SK-N-SH (cell line): ENCODE measurements at regions not wholly inside any gene's neighbourhood (a gene's known extent, or its start where the extent isn't known, plus 50 kb on each side); places are given as distances from the start of the nearest gene placed in this dataset.

Experiments
- CTCF ChIA-PET: fragments of 300-600, 350-600 bp; formaldehyde crosslinking; extraction: SDS; loops from one replicate; lab custom pipeline; 2021; lab: Yijun Ruan, JAX
- POLR2A ChIA-PET: fragments of 350-600 bp; sonication (Branson Sonifier 250); formaldehyde crosslinking; extraction: SDS; loops from one replicate; lab custom pipeline; 2020; ENCODE audit warnings: antibody characterized with exemption, inconsistent platforms; lab: Yijun Ruan, JAX
- DNase-seq: peaks from one replicate; pipeline ENCODE4 v3.0.0; 2012
- H2AFZ ChIP-seq: fragments of 200-600 bp; sonication (generic); 2 replicates; pipeline ENCODE4 v1.8.1; 2016; ENCODE audit warnings: antibody characterized with exemption, mild to moderate bottlenecking, low read depth
- H3F3A ChIP-seq: fragments of 200-600 bp; sonication (generic); replicated peaks from 2 replicates; pipeline ENCODE3; 2016; ENCODE audit warnings: antibody characterized with exemption, mild to moderate bottlenecking; ENCODE audit not compliant: insufficient read depth
- H3K27ac ChIP-seq, 2 experiments: fragments of 200-500 bp in 1 of 2; fragments of 200-600 bp in 1 of 2; sonication (Bioruptor generic) in 1 of 2; sonication (generic), shearing (Covaris generic) in 1 of 2; 2 replicates each; pipeline versions ENCODE4 v1.5.1 to v1.6.1; 2014 to 2016; ENCODE audit warnings: low read depth in 2 of 2, inconsistent platforms in 1 of 2, low read length in 1 of 2, mild to moderate bottlenecking in 1 of 2, mixed read lengths in 1 of 2
- H3K27me3 ChIP-seq: fragments of 200-600 bp; sonication (generic), shearing (Covaris generic); 2 replicates; pipeline ENCODE4 v1.6.1; 2016; ENCODE audit warnings: mixed run types; ENCODE audit not compliant: insufficient read depth
- H3K36me3 ChIP-seq, 2 experiments: fragments of 200-500 bp in 1 of 2; fragments of 200-600 bp in 1 of 2; sonication (Bioruptor generic) in 1 of 2; sonication (generic) in 1 of 2; replicated peaks in 1 of 2; 2 replicates each; pipeline versions ENCODE3 to v1.5.1; 2014 to 2016; ENCODE audit warnings: low read length in 1 of 2, mild to moderate bottlenecking in 1 of 2; ENCODE audit not compliant: insufficient read depth in 2 of 2, control insufficient read depth in 1 of 2
- H3K4me1 ChIP-seq, 2 experiments: fragments of 200-500 bp in 1 of 2; fragments of 200-600 bp in 1 of 2; sonication (Bioruptor generic) in 1 of 2; sonication (generic), shearing (Covaris generic) in 1 of 2; 2 replicates each; pipeline versions ENCODE4 v1.5.1 to v1.6.1; 2014 to 2016; ENCODE audit warnings: low read depth in 1 of 2, low read length in 1 of 2, mixed run types in 1 of 2; ENCODE audit not compliant: insufficient read depth in 2 of 2, control insufficient read depth in 1 of 2
- H3K4me2 ChIP-seq: fragments of 200-600 bp; sonication (generic), shearing (Covaris generic); 2 replicates; pipeline ENCODE4 v1.6.1; 2017; ENCODE audit warnings: mixed run types
- H3K4me3 ChIP-seq, 2 experiments: fragments of 200-500 bp in 1 of 2; fragments of 200-600 bp in 1 of 2; sonication (Bioruptor generic) in 1 of 2; sonication (generic), shearing (Covaris generic) in 1 of 2; 2 replicates each; pipeline versions ENCODE4 v1.5.1 to v1.8.1; 2014 to 2016; ENCODE audit warnings: low read depth in 2 of 2, inconsistent platforms in 1 of 2, low read length in 1 of 2, mild to moderate bottlenecking in 1 of 2, mixed read lengths in 1 of 2, moderate library complexity in 1 of 2
- H3K79me2 ChIP-seq: fragments of 200-600 bp; sonication (generic); 2 replicates; pipeline ENCODE4 v1.8.1; 2017; ENCODE audit warnings: mild to moderate bottlenecking; ENCODE audit not compliant: insufficient read depth
- H3K9ac ChIP-seq: fragments of 200-600 bp; sonication (generic); 2 replicates; pipeline ENCODE4 v1.6.1; 2017; ENCODE audit warnings: mixed run types
- H3K9me2 ChIP-seq: fragments of 200-600 bp; sonication (generic); 2 replicates; pipeline ENCODE4 v1.6.1; 2017; ENCODE audit warnings: mixed run types
- H3K9me3 ChIP-seq: fragments of 200-600 bp; sonication (generic); 2 replicates; pipeline ENCODE4 v1.6.1; 2017; ENCODE audit warnings: mixed run types, mild to moderate bottlenecking, moderate library complexity
- H4K20me1 ChIP-seq: fragments of 200-600 bp; sonication (generic); 2 replicates; pipeline ENCODE4 v1.6.1; 2017; ENCODE audit warnings: mild to moderate bottlenecking, mixed run types; ENCODE audit not compliant: insufficient read depth
- CTCF ChIP-seq: fragments of 200-600 bp; sonication (generic); IDR thresholded peaks from 2 replicates; pipeline ENCODE4 v1.6.1; 2017; ENCODE audit warnings: antibody characterized with exemption, mild to moderate bottlenecking, moderate library complexity
- ELF1 ChIP-seq: IDR thresholded peaks from 2 replicates; pipeline ENCODE4 v1.4.0; 2012
- FOXJ3 ChIP-seq: sonication (generic); formaldehyde crosslinking; IDR thresholded peaks from 2 replicates; pipeline ENCODE4 v1.5.1; 2020; ENCODE audit warnings: mild to moderate bottlenecking, missing genetic modification reagents
- FOXM1 ChIP-seq: IDR thresholded peaks from 2 replicates; pipeline ENCODE4 v1.4.0; 2012; ENCODE audit warnings: low read depth, mild to moderate bottlenecking
- IRF3 ChIP-seq: fragments of 150-350 bp; IDR thresholded peaks from 2 replicates; pipeline ENCODE4 v1.6.1; 2016; ENCODE audit warnings: mild to moderate bottlenecking, low read depth, low read length
- JUND ChIP-seq: IDR thresholded peaks from 2 replicates; pipeline ENCODE4 v1.4.0; 2012
- MAX ChIP-seq: IDR thresholded peaks from 2 replicates; pipeline ENCODE4 v1.4.0; 2012; ENCODE audit warnings: low read depth
- PBX3 ChIP-seq: IDR thresholded peaks from 2 replicates; pipeline ENCODE4; 2012
- POLR2AphosphoS5 ChIP-seq: IDR thresholded peaks from 2 replicates; pipeline ENCODE4 v1.6.1; 2012; ENCODE audit warnings: low read depth, low read length
- RAD21 ChIP-seq: IDR thresholded peaks from 2 replicates; pipeline ENCODE4 v1.6.1; 2012; ENCODE audit warnings: mild to moderate bottlenecking, low read length
- REST ChIP-seq: IDR thresholded peaks from 2 replicates; pipeline ENCODE4 v1.6.1; 2012; ENCODE audit warnings: mild to moderate bottlenecking, low read depth, low read length, moderate library complexity
- RFX5 ChIP-seq: IDR thresholded peaks from 2 replicates; pipeline ENCODE4 v1.6.1; 2012; ENCODE audit warnings: mild to moderate bottlenecking, improper control_type of control experiment, low read length
- TEAD4 ChIP-seq: IDR thresholded peaks from 2 replicates; pipeline ENCODE4 v1.4.0; 2012; ENCODE audit warnings: mild to moderate bottlenecking, borderline replicate concordance; ENCODE audit not compliant: insufficient read depth
- USF2 ChIP-seq: fragments of 150-350 bp; IDR thresholded peaks from 2 replicates; pipeline ENCODE4 v1.6.1; 2017; ENCODE audit warnings: antibody characterized with exemption, low read length, low read depth, borderline replicate concordance
- WGBS: methylation state at CpG from one replicate; pipeline ENCODE4 v1.1.6; 2017; ENCODE audit warnings: low lambda C conversion rate; 5-methylcytosine and 5-hydroxymethylcytosine counted together

- no peak overlapping the region for H3K9ac ChIP-seq
- H2AFZ ChIP-seq = no peak overlapping the region
- H3K36me3 ChIP-seq = no peaks in the 10 kb centered on the region
- H3K4me2 ChIP-seq = no peak overlapping the region
- POLR2A ChIA-PET = no interaction called here
- CTCF ChIA-PET = no interaction called here
- H3K9me2 ChIP-seq = no peaks in the 10 kb centered on the region
- H3K79me2 ChIP-seq = no peaks in the 10 kb centered on the region
- no peaks in the 10 kb centered on the region for H3K4me1 ChIP-seq
- 0% methylated on average over 1 of the region's 1 CpG for WGBS
- H4K20me1 ChIP-seq = no peaks in the 10 kb centered on the region
- no peak overlapping the region for H3K4me3 ChIP-seq
- H3K27ac ChIP-seq = no peak overlapping the region
- DNase-seq = no peak
- H3K9me3 ChIP-seq = no peaks in the 10 kb centered on the region
- TF ChIP-seq FOXJ3 (CRISPR knock-in tag) (no peak), USF2 (no peak), CTCF (no peak), REST (no peak), FOXM1 (no peak), TEAD4 (no peak)
- H3K27me3 ChIP-seq = no peaks in the 10 kb centered on the region; the same call in 1 of the 2 replicates
- no peaks in the 10 kb centered on the region for H3F3A ChIP-seq
These were observed 333.2 kb downstream of the SAMD5 start for GRCh38 chr6:147841547-147842148.

- CTCF ChIA-PET = no interaction called here
- TF ChIP-seq JUND (no peak), PBX3 (no peak), MAX (no peak), RAD21 (no peak), RFX5 (no peak), ELF1 (no peak), POLR2AphosphoS5 (no peak), FOXM1 (no peak), IRF3 (no peak)
These were observed 341.2 kb downstream of the SAMD5 start for GRCh38 chr6:147849401-147850330.

More at GRCh38 chr6:147849401-147850330, 341.2 kb downstream of the SAMD5 start:
- H3K4me2 ChIP-seq = no peak overlapping the region
- no peaks in the 10 kb centered on the region for H3K27me3 ChIP-seq
- H3K9me2 ChIP-seq = no peaks in the 10 kb centered on the region
- H3K36me3 ChIP-seq = no peaks in the 10 kb centered on the region
- H3K9ac ChIP-seq = no peak overlapping the region
- H3K4me1 ChIP-seq = no peaks in the 10 kb centered on the region; a peak in 1 of 4 replicates
- H2AFZ ChIP-seq = no peak overlapping the region
- POLR2A ChIA-PET = no interaction called here
- WGBS = 19% methylated on average over 10 of the region's 10 CpGs
- H3K9me3 ChIP-seq = no peaks in the 10 kb centered on the region
- H4K20me1 ChIP-seq = no peaks in the 10 kb centered on the region
- no peak for DNase-seq
- no peaks in the 10 kb centered on the region for H3F3A ChIP-seq
- H3K4me3 ChIP-seq = no peak overlapping the region
- no peaks in the 10 kb centered on the region for H3K79me2 ChIP-seq
- H3K27ac ChIP-seq = no peak overlapping the region
